Astrocyte (in vitro differentiated cells and primary cell): ENCODE measurements at regions not wholly inside any gene's neighbourhood (a gene's known extent, or its start where the extent isn't known, plus 50 kb on each side); places are given as distances from the start of the nearest gene placed in this dataset.

Experiments used
- CTCF ChIP-seq: IDR thresholded peaks from 2 replicates; pipeline ENCODE4 v1.5.1; 2011; ENCODE audit warnings: low read depth, mild to moderate bottlenecking, inconsistent platforms, low read length, moderate library complexity; ENCODE audit not compliant: insufficient read depth
- EZH2 ChIP-seq: IDR thresholded peaks from 2 replicates; pipeline ENCODE4 v1.6.1; 2012; ENCODE audit warnings: mild to moderate bottlenecking, low read length, inconsistent platforms; ENCODE audit not compliant: insufficient read depth

- TF ChIP-seq CTCF = no peak
- TF ChIP-seq EZH2 = no peak
These were observed 1030.3 kb upstream of the AMELY start for GRCh38 chrY:7941856-7942255.
